ENCODE measurements at regions not wholly inside any gene's neighbourhood (a gene's known extent, or its start where the extent isn't known, plus 50 kb on each side); places are given as distances from the start of the nearest gene placed in this dataset.

DNA sequence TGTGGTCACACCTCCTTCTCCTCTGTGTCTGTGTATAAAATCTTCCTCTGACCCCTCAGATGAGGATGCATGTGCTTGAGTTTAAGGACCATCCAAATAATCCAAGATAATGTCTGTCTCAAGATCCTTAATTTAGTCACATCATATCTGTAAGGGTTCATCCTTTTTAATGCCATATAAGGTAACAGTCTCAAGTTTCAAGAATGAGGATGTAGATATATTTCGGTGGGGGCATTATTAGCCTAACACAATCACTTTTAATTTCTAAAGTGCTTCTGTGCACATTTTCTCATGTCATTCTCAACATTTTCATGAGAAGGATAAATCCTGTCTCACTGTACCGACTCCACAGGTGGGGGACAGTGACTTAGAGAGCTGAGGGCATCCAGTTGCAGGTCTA, 235.3 kb downstream of the BUB3 start:
- TF ChIP-seq HDAC2 (IDR thresholded peaks at IDR 0.05), result no peak
- TF ChIP-seq, protein P1, sequence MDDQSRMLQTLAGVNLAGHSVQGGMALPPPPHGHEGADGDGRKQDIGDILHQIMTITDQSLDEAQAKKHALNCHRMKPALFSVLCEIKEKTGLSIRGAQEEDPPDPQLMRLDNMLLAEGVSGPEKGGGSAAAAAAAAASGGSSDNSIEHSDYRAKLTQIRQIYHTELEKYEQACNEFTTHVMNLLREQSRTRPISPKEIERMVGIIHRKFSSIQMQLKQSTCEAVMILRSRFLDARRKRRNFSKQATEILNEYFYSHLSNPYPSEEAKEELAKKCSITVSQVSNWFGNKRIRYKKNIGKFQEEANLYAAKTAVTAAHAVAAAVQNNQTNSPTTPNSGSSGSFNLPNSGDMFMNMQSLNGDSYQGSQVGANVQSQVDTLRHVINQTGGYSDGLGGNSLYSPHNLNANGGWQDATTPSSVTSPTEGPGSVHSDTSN (IDR thresholded peaks at IDR 0.05), result no peak
- no peak for TF ChIP-seq POLR2AphosphoS2 (conservative IDR thresholded peaks at IDR 0.05; ENCODE audit: low read length)
